GM18505 (cell line): ENCODE measurements at regions not wholly inside any gene's neighbourhood (a gene's known extent, or its start where the extent isn't known, plus 50 kb on each side); places are given as distances from the start of the nearest gene placed in this dataset.

Experiments
- ATAC-seq: cut with Tn5 transposase; IDR thresholded peaks from one replicate; pipeline ENCODE4 v1.9.1; 2021; ENCODE audit not compliant: unreplicated experiment
- POLR2A ChIP-seq: IDR thresholded peaks from 4 replicates; pipeline ENCODE4 v1.6.1; 2011; ENCODE audit warnings: borderline replicate concordance; ENCODE audit not compliant: insufficient read depth, insufficient read length; ENCODE audit errors: extremely low read depth

GRCh38 chr17:33352526-33352925 is 59.4 kb upstream of the ASIC2 start:
- ATAC-seq, result no peak
- TF ChIP-seq POLR2A, result no peak

- no peak for ATAC-seq
Measured at GRCh38 chr17:33356266-33356665, 63.2 kb upstream of the ASIC2 start.

GRCh38 chr17:33363475-33363874 is 70.4 kb upstream of the ASIC2 start:
- no peak for ATAC-seq
- TF ChIP-seq POLR2A, result no peak

More at GRCh38 chr17:33356266-33356665, 63.2 kb upstream of the ASIC2 start:
- no peak for TF ChIP-seq POLR2A

- no peak for ATAC-seq
- no peak for TF ChIP-seq POLR2A
Measured at GRCh38 chr17:33366960-33367359, 73.9 kb upstream of the ASIC2 start.

GRCh38 chr17:33369149-33369548 is 76.1 kb upstream of the ASIC2 start:
- no peak for ATAC-seq
- TF ChIP-seq POLR2A, result no peak

GRCh38 chr17:33369876-33370275 is 76.8 kb upstream of the ASIC2 start:
- no peak for ATAC-seq
- TF ChIP-seq POLR2A, result no peak

- TF ChIP-seq POLR2A, result no peak
- ATAC-seq, result no peak
Measured at GRCh38 chr17:33370401-33370800, 77.3 kb upstream of the ASIC2 start.

GRCh38 chr17:33371377-33371776 is 78.3 kb upstream of the ASIC2 start:
- no peak for TF ChIP-seq POLR2A
- no peak for ATAC-seq

- TF ChIP-seq POLR2A, result no peak
- ATAC-seq, result no peak
Measured at GRCh38 chr17:33373273-33373672, 80.2 kb upstream of the ASIC2 start.

- ATAC-seq, result no peak
- no peak for TF ChIP-seq POLR2A
Measured at GRCh38 chr17:33375103-33375502, 82.0 kb upstream of the ASIC2 start.

- no peak for ATAC-seq
- TF ChIP-seq POLR2A, result no peak
Measured at GRCh38 chr17:33375783-33376182, 82.7 kb upstream of the ASIC2 start.

GRCh38 chr17:33377837-33378595 is 84.9 kb upstream of the ASIC2 start:
- ATAC-seq, result no peak
- TF ChIP-seq POLR2A, result no peak

- TF ChIP-seq POLR2A, result no peak
- no peak for ATAC-seq
Measured at GRCh38 chr17:33381201-33381600, 88.1 kb upstream of the ASIC2 start.

- ATAC-seq, result no peak
- no peak for TF ChIP-seq POLR2A
Measured at GRCh38 chr17:33383488-33384023, 90.5 kb upstream of the ASIC2 start.
